Neural cell (in vitro differentiated cells): ENCODE measurements at regions not wholly inside any gene's neighbourhood (a gene's known extent, or its start where the extent isn't known, plus 50 kb on each side); places are given as distances from the start of the nearest gene placed in this dataset.

Experiments used
- H2AFZ ChIP-seq: fragments of 200-600, 300-800 bp; sonication (generic), shearing (Covaris generic); 2 replicates; pipeline ENCODE4 v1.6.0; 2014; ENCODE audit warnings: low read depth, mild to moderate bottlenecking, antibody characterized with exemption, low read length, moderate library complexity
- H3F3A ChIP-seq: fragments of 200-600 bp; shearing (Covaris generic); 2 replicates; pipeline ENCODE4 v1.6.1; 2016; ENCODE audit warnings: mild to moderate bottlenecking, moderate library complexity, mixed read lengths, antibody characterized with exemption, low read length; ENCODE audit not compliant: insufficient read depth, poor library complexity, severe bottlenecking
- H3K27ac ChIP-seq: fragments of 200-600, 300-800 bp; sonication (generic), shearing (Covaris generic); 2 replicates; pipeline ENCODE4 v1.5.1; 2014; ENCODE audit warnings: mild to moderate bottlenecking, low read length, moderate library complexity
- H3K27me3 ChIP-seq: fragments of 300-800, 200-600 bp; sonication (generic), shearing (Covaris generic); 2 replicates; pipeline ENCODE4 v1.6.0; 2014; ENCODE audit warnings: mild to moderate bottlenecking, low read depth, low read length, moderate library complexity; ENCODE audit not compliant: insufficient read depth
- H3K36me3 ChIP-seq: fragments of 300-800, 200-600 bp; sonication (generic), shearing (Covaris generic); 2 replicates; pipeline ENCODE4 v1.5.1; 2014; ENCODE audit warnings: mild to moderate bottlenecking, antibody characterized with exemption, low read length, moderate library complexity; ENCODE audit not compliant: insufficient read depth
- H3K4me2 ChIP-seq: fragments of 300-800, 200-600 bp; sonication (generic), shearing (Covaris generic); 2 replicates; pipeline ENCODE4 v1.6.0; 2014; ENCODE audit warnings: mild to moderate bottlenecking, low read length
- H3K4me3 ChIP-seq: fragments of 300-800, 200-600 bp; sonication (generic), shearing (Covaris generic); 2 replicates; pipeline ENCODE4 v1.5.1; 2014; ENCODE audit warnings: mild to moderate bottlenecking, low read length, moderate library complexity
- H3K79me2 ChIP-seq: fragments of 200-600 bp; shearing (Covaris generic); replicated peaks from 2 replicates; pipeline ENCODE4 v1.6.0; 2014; ENCODE audit warnings: mild to moderate bottlenecking, low read length, moderate library complexity; ENCODE audit not compliant: insufficient read depth
- H3K9ac ChIP-seq: fragments of 300-800, 200-600 bp; sonication (generic), shearing (Covaris generic); 2 replicates; pipeline ENCODE4 v1.6.1; 2016; ENCODE audit warnings: mild to moderate bottlenecking, low read length, mixed read lengths
- H3K9me2 ChIP-seq: fragments of 200-600 bp; shearing (Covaris generic); 2 replicates; pipeline ENCODE4 v1.6.1; 2016; ENCODE audit warnings: mild to moderate bottlenecking, low read length, mixed read lengths; ENCODE audit not compliant: insufficient read depth
- H3K9me3 ChIP-seq: fragments of 200-600, 300-800 bp; sonication (generic), shearing (Covaris generic); 2 replicates; pipeline ENCODE4 v1.6.1; 2016; ENCODE audit warnings: mild to moderate bottlenecking, mixed run types, low read length, moderate library complexity, mixed read lengths
- H4K20me1 ChIP-seq: fragments of 200-600 bp; shearing (Covaris generic); 2 replicates; pipeline ENCODE4 v1.6.1; 2016; ENCODE audit warnings: mild to moderate bottlenecking, mixed run types; ENCODE audit not compliant: insufficient read depth
- CTCF ChIP-seq: fragments of 450-650 bp; IDR thresholded peaks from 2 replicates; pipeline ENCODE4 v1.5.1; 2014; ENCODE audit warnings: antibody characterized with exemption, mild to moderate bottlenecking, moderate library complexity; ENCODE audit not compliant: poor library complexity, severe bottlenecking
- EZH2 ChIP-seq: fragments of 200-600, 300-800 bp; shearing (Covaris generic), sonication (generic); IDR thresholded peaks from 2 replicates; pipeline ENCODE4 v1.6.1; 2014; ENCODE audit warnings: antibody characterized with exemption, low read length, borderline replicate concordance, mild to moderate bottlenecking; ENCODE audit not compliant: insufficient read depth, poor library complexity, severe bottlenecking
- MXI1 ChIP-seq: fragments of 450-650 bp; conservative IDR thresholded peaks from 2 replicates; pipeline ENCODE4 v1.6.1; 2014; ENCODE audit warnings: antibody characterized with exemption, mild to moderate bottlenecking; ENCODE audit not compliant: poor library complexity, severe bottlenecking
- POLR2AphosphoS5 ChIP-seq: IDR thresholded peaks from 2 replicates; pipeline ENCODE4 v1.6.1; 2012
- RAD21 ChIP-seq: fragments of 450-650 bp; conservative IDR thresholded peaks from 2 replicates; pipeline ENCODE4 v1.6.1; 2014; ENCODE audit warnings: antibody characterized with exemption, mild to moderate bottlenecking, moderate library complexity
- REST ChIP-seq: IDR thresholded peaks from 2 replicates; pipeline ENCODE4 v1.6.1; 2012; ENCODE audit warnings: borderline replicate concordance
- SMC3 ChIP-seq: fragments of 450-650 bp; conservative IDR thresholded peaks from 2 replicates; pipeline ENCODE4 v1.6.1; 2014; ENCODE audit warnings: antibody characterized with exemption, mild to moderate bottlenecking, moderate library complexity; ENCODE audit not compliant: poor library complexity
- TAF1 ChIP-seq: IDR thresholded peaks from 2 replicates; pipeline ENCODE4 v1.6.1; 2012; ENCODE audit warnings: low read depth

GRCh38 chr11:27938011-27938410 is 169.9 kb downstream of the KIF18A start:
- H3K4me3 ChIP-seq, result no peak overlapping the region
- H3K27ac ChIP-seq, result no peak overlapping the region
- H3K4me2 ChIP-seq, result no peak overlapping the region
- H3K9me3 ChIP-seq, result peaks cover 3% of the 10 kb centered on the region
- no peak overlapping the region for H2AFZ ChIP-seq
- H3F3A ChIP-seq, result no peaks in the 10 kb centered on the region
- no peaks in the 10 kb centered on the region for H3K79me2 ChIP-seq
- H3K27me3 ChIP-seq, result no peaks in the 10 kb centered on the region
- no peaks in the 10 kb centered on the region for H4K20me1 ChIP-seq
- no peaks in the 10 kb centered on the region for H3K36me3 ChIP-seq
- H3K9me2 ChIP-seq, result no peaks in the 10 kb centered on the region
- TF ChIP-seq REST (no peak), RAD21 (no peak), MXI1 (no peak), POLR2AphosphoS5 (no peak), TAF1 (no peak), SMC3 (no peak), CTCF (no peak), EZH2 (no peak)
- no peak overlapping the region for H3K9ac ChIP-seq

- no peaks in the 10 kb centered on the region for H3F3A ChIP-seq
- no peaks in the 10 kb centered on the region for H3K36me3 ChIP-seq
- no peak overlapping the region for H2AFZ ChIP-seq
- TF ChIP-seq SMC3 (no peak), RAD21 (no peak), POLR2AphosphoS5 (no peak), TAF1 (no peak), EZH2 (no peak), MXI1 (no peak), REST (no peak)
- H4K20me1 ChIP-seq, result no peaks in the 10 kb centered on the region
- no peak overlapping the region for H3K4me2 ChIP-seq
- H3K9me2 ChIP-seq, result no peaks in the 10 kb centered on the region
- H3K27me3 ChIP-seq, result no peaks in the 10 kb centered on the region
- no peak overlapping the region for H3K9ac ChIP-seq
- no peaks in the 10 kb centered on the region for H3K79me2 ChIP-seq
- H3K4me3 ChIP-seq, result no peak overlapping the region
- H3K9me3 ChIP-seq, result peaks cover 3% of the 10 kb centered on the region
- H3K27ac ChIP-seq, result no peak overlapping the region
Measured at GRCh38 chr11:27934830-27935145, 173.2 kb downstream of the KIF18A start.
